Heart left ventricle (tissue), 13 donors: ENCODE measurements at regions not wholly inside any gene's neighbourhood (a gene's known extent, or its start where the extent isn't known, plus 50 kb on each side); places are given as distances from the start of the nearest gene placed in this dataset.

Experiments
- CTCF ChIP-seq, 12 donors: fragments of 200-600 bp; sonication (generic) in 4 of 12; IDR thresholded peaks; one replicate each; pipeline versions ENCODE4 v1.5.0 to v1.8.0; 2018 to 2022; ENCODE audit warnings: antibody characterized with exemption in 12 of 12, mild to moderate bottlenecking in 5 of 12
- POLR2A ChIP-seq, 2 donors: fragments of 450-650 bp; IDR thresholded peaks; one replicate each; pipeline ENCODE4 v1.6.1; 2017; ENCODE audit warnings: antibody characterized with exemption in 2 of 2, mild to moderate bottlenecking in 2 of 2, moderate library complexity in 2 of 2
- donor health status: ischemic (EF 13 %, LVEDD 7.1; RV severe dilation, severe dysfunction).
- donor health status: DM: no; HTN: yes; CAD: no.
- donor health status: DM: no; HTN: no; CAD: no.
- donor health status: ischemic (EF 25% LVEDD 6.9; RV normal size, moderate dysfunction).
- donor health status: ischemic (EF 25% LVEDD 5.7; RV mildly dilated, moderate dysfunction).
- donor health status: ischemic (EF 35%, LVEDD 5.7; RV mildly dilated, moderate dysfunction).
- donor health status: nonischemic (EF 11% LVEDD 7.7; RV severe dilation, severe dysfunction).
- donor health status: DM: yes; HTN: yes; CAD: no.
- donor health status: PGD.
- donor health status: ischemic (EF 29% LVEDD 5.4; RV normal size, mild dysfunction).
- donor health status: nonischemic (EF 23%, LVEDD 6.1; RV moderate dilation, normal function).

- TF ChIP-seq CTCF (IDR thresholded peaks at IDR 0.05): no peak
- TF ChIP-seq POLR2A (IDR thresholded peaks at IDR 0.05): no peak
Observed at GRCh38 chr15:46938169-46938568, 779.1 kb upstream of the SEMA6D start.
